ENCODE measurements at regions not wholly inside any gene's neighbourhood (a gene's known extent, or its start where the extent isn't known, plus 50 kb on each side); places are given as distances from the start of the nearest gene placed in this dataset.

GRCh38 chr21:27391990-27392389 is 425.1 kb upstream of the ADAMTS5 start:
- TF ChIP-seq, protein P1, sequence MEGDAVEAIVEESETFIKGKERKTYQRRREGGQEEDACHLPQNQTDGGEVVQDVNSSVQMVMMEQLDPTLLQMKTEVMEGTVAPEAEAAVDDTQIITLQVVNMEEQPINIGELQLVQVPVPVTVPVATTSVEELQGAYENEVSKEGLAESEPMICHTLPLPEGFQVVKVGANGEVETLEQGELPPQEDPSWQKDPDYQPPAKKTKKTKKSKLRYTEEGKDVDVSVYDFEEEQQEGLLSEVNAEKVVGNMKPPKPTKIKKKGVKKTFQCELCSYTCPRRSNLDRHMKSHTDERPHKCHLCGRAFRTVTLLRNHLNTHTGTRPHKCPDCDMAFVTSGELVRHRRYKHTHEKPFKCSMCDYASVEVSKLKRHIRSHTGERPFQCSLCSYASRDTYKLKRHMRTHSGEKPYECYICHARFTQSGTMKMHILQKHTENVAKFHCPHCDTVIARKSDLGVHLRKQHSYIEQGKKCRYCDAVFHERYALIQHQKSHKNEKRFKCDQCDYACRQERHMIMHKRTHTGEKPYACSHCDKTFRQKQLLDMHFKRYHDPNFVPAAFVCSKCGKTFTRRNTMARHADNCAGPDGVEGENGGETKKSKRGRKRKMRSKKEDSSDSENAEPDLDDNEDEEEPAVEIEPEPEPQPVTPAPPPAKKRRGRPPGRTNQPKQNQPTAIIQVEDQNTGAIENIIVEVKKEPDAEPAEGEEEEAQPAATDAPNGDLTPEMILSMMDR (IDR thresholded peaks at IDR 0.05), result no peak
- no peak for TF ChIP-seq POLR2AphosphoS5 (IDR thresholded peaks at IDR 0.05)

All from transverse colon (tissue), 4 donors.